GM18502 (cell line): ENCODE measurements at regions not wholly inside any gene's neighbourhood (a gene's known extent, or its start where the extent isn't known, plus 50 kb on each side); places are given as distances from the start of the nearest gene placed in this dataset.

ENCODE experiments used
- ATAC-seq: cut with Tn5 transposase; IDR thresholded peaks from one replicate; pipeline ENCODE4 v1.9.1; 2021; ENCODE audit warnings: mild to moderate bottlenecking; ENCODE audit not compliant: unreplicated experiment, poor library complexity

DNA sequence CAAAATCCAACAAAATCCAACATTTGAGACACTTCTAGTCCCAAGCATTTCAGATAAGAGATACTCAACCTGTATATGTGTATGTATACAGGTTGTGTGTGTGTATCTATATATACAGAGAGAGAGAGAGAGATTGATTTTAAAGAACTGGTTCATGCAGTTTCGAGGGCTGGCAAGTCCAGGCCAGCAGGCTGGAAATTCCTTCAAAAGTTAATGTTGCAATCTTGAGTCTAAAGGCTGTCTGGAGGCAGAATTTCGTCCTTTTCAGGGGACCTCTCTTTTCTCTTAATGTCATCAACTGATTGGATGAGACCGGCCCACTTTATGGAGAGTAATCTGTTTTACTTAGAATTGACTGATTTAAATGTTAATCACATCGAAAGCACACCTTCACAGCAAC is 199.6 kb upstream of the IL12A start:
- ATAC-seq: no peak

DNA sequence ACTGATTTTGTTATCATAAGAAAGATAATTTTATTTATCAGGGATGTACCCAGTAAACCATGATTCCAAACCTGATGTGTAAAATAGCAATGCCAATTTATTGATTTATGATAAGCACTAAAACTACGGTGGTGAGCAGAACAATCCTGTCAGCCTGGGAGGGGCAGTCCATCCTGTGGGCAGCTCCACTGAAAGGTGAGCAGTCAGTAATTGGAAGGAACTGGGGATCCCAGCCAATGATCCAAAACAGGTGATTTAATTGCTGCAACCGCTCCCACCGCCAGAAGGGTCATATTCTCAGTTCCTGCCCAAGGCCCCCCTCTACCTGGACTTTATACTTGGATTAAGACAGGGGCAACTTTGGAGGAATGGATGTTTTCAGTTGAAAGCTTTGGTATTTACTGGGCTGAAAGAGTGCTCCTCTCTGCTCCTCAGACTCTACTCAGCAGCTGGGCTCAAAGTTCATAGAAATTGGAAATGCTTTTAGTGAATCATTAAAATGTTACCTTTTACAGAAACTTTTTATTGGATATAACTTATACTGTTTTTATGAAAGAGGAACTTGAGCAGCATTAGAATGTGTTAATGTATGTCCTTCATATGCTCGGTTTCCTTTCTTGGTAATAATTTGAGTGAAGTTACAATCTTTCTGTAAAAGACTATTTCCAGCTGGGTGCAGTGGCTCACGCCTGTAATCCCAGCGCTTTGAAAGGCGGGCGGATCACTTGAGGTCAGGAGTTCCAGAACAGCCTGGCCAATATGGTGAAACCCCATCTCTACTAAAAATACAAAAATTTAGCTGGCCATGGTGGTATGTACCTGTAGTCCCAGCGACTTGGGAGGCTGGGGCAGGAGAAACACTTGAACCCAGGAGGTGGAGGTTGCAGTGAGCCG is 198.6 kb upstream of the IL12A start:
- no peak for ATAC-seq

DNA sequence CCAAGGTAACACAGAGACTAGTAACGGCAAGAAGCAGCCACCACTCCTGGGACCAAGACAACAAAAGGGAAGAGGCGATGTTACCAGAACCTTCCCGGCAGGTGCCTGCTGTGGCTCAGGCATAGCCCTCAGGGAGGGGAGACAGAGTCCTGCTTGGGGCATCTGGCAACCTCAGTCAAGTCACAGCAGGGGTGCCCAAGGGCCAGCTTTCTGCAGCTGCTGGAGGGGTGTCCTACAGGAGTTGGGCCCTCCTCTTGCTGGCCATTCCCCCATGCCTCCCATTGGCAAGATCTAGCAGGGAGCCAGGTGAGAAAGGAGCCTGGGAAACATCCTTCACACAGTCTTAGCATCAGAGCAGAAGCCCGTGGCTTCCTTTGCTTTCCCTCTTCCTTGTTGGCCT is 197.3 kb upstream of the IL12A start:
- ATAC-seq: no peak

- no peak for ATAC-seq
Measured at GRCh38 chr3:159792070-159792469, 196.6 kb upstream of the IL12A start.

DNA sequence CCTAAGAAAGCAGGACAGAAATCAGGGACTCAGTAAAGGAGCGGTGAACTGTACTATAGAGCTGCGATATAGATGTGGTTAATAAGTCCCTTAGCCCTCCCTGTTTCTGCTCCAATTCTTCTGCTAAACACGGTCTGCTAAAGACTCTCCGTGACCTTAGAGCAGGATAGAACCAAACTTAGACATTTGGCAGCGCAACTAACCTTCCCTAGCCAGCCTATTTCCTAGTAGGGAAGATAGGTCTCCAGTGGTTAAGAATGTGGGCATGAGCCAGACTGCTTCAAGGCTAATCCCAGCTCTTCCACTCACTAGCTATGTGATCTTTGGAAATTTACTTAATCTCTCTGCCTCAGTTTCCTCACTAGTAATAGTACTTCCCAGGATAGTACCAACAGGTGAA is 193.6 kb upstream of the IL12A start:
- no peak for ATAC-seq

DNA sequence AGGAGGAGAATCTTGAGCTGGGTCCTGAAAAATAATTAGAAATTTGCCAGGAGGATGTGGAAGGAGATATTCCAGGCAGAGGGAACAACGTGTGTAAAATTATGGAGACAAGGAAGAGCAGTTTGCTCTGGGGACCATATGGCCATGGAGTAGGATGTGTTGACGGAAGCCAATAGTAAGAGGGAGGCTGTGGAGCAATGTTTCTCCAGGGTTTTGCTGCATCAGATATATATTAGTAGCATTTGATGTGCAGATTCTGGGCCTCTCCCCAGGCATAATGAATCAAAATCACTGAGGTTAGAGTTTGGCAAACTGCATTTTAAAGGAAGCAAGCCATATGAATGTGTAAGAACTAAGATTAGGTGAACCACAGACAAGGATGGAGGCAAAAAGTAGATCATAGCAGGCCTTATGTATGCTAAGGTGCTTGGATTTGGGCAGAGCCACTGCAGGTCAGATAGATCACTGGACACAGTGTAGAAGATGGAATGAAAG is 192.9 kb upstream of the IL12A start:
- no peak for ATAC-seq

DNA sequence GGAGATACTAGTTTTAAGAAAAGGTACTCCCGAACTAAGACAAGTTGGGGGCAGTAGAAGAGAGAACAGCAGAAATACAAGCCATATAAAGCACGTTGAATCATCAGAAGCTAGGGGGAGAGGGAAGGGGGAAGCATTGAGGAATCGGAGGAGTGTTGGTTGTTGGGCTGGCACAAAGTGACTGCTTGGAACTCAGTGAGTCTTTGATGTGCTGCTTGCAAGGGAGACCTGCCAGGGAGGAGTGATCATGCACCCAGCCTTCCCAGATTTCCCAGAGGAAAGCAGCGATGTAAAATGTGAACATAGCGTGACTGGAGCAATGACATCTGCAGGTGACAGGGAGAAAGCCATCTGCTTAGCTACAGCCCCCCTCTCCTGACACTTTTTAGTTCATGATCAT is 192.4 kb upstream of the IL12A start:
- ATAC-seq: no peak

DNA sequence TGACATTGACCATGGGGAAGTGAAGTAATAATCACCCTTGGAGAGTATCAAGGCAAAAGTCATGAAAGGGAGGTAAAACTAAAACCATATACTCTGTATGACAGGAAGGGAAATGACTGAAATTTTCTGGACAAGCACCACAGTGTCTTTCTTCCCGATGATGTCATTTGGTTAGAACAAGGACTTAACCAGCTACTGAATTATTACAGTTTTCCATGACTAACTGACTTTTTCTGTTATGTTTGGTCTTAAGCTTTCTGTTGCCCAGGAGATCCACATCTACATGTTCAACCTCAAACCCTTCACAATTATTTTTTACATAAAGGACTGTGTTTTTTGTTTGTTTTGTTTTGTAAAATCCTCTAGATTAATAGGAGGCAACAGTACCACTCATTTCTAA is 191.9 kb upstream of the IL12A start:
- no peak for ATAC-seq

- ATAC-seq: no peak
Measured at GRCh38 chr3:159797771-159798170, 190.9 kb upstream of the IL12A start.

DNA sequence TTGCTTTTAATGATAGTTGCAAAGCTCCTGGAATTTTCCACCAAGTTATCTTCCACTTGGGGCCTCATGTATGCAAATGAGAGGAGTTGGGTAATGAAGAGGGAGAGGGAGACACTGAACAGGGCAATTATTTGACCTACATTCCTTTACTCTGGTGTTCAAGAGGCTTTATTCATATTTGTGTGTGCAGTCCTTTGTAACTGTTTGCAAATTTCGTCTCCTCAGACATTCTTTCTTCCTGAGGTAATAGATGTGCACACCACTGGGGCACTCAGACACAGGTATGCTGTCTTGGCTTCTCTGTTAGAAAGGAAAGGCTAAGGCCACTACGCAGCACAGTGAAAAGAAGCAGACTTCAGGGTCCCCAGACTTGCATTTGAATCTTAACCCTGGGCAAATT is 189.7 kb upstream of the IL12A start:
- no peak for ATAC-seq

DNA sequence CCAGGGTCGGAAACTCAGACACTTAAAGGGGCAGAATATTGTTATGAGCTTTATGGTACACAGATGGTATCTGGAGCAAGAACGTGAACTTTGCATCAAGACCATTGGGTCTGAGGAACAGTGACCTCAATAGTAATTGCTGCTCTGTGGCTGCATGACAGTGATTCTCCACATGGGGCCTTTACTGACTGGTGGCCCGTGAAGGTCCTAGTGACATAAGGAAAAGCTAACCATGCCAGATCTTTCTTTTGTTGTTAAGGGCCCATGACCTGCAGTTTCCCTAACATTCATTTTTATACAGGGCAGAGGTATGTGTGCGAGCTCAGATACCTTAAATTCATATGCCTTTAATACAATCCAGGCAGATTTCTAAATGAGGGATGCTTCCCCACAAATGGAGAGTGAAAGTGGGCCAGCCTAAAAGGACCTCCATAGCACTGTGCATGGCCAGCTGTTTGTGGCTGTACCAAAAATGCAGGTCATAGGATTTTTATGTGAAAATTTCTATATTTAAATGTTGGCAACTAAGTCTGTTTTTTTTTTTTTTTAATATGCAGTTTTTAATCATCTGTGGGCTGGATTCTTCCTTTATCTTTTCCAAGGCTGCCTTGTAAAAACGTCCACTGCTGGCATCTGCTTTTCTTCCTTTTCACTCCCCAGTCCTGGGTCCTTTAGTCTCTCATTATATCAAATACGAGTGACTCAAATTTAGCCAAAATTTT is 188.0 kb upstream of the IL12A start:
- no peak for ATAC-seq

- ATAC-seq: no peak
Measured at GRCh38 chr3:159802864-159803263, 185.8 kb upstream of the IL12A start.

DNA sequence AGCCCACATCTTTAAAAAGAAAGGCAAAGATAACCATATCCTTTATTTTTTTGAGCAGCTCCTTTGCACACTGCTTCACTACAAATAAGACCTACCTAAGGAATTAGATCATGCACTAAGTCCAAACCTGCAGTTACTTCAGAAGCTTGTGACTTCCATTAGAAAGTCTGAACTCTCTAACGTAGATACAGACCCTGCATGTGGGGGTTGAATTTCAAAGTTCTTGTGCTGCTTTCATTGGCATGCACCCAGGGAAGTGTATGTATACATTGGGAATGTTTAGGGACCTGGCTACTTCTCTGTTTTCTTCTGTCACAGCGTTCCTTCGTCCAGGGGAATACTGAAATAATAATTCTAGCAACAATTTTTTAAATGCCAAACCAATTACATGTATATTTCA is 185.2 kb upstream of the IL12A start:
- no peak for ATAC-seq

DNA sequence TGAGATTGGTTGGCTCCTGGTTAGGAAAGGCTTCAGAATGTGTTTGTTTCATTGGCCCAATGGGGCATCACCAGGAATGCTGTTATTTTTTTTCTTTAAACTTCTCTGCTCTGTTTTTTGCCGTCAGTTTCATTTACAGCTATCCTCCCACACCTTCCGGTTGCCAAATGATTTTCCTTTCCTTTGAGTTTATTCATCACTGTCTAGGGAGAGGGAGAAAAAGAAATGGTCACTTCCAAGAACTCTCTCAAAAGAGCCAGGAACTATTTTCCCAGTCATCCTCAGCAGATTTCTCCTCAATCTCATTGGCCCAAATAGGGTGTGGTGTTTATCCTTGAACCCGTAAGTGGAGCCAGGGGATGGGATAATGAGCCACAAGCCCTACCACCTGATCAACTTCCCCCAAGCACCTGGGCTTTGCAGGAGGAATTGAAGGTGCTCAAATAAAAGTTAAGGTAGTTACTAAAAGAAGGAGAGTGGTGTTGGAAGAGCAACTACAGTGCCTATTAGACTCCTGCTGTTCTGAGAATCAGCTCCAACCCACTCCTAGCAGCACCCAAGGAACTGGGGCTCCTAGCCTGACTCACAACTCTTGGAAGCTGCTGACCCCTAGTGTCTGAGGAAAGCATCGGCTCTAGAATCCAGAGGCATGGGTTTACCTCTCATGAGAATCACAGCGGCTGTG is 183.8 kb upstream of the IL12A start:
- peak; percentile 99 for ATAC-seq

DNA sequence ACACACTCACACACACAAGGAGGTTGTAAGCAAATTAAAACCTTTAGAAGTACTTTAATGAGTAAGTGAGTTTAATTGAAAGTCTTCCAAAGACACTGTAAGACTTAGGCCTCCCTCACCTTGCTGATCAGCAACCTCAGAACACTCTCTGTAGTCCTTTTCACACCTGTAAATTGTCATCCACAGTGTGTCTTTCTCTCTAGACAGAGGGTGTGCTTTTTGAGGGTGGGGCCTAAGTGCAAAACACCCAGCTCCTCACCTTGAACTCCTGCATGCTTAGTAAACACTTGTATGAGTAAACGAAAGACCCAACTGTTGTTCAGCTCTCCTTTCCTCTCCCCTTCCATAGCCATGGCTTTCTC is 183.2 kb upstream of the IL12A start:
- ATAC-seq: peak; percentile 19

DNA sequence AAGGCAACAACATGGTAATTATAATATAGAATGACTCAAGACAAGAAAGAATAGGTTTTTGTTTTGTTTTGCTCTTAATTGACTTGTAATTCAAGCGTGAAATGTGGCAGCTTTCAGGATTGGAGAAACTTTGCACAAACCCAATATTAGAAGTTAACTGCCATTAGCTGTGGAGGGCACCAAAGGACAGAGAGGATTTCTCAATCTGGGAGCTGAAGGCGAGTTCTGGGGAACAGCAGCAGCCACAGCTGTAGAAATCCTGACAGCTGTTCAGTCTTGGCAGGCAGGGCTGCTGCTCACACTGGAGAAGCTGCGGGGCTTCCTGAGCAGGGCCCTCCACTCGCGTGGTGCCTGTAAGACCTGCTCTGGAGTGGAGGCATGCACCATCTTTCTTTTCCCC is 182.2 kb upstream of the IL12A start:
- ATAC-seq: no peak

- no peak for ATAC-seq
Measured at GRCh38 chr3:159807137-159808040, 181.2 kb upstream of the IL12A start.

DNA sequence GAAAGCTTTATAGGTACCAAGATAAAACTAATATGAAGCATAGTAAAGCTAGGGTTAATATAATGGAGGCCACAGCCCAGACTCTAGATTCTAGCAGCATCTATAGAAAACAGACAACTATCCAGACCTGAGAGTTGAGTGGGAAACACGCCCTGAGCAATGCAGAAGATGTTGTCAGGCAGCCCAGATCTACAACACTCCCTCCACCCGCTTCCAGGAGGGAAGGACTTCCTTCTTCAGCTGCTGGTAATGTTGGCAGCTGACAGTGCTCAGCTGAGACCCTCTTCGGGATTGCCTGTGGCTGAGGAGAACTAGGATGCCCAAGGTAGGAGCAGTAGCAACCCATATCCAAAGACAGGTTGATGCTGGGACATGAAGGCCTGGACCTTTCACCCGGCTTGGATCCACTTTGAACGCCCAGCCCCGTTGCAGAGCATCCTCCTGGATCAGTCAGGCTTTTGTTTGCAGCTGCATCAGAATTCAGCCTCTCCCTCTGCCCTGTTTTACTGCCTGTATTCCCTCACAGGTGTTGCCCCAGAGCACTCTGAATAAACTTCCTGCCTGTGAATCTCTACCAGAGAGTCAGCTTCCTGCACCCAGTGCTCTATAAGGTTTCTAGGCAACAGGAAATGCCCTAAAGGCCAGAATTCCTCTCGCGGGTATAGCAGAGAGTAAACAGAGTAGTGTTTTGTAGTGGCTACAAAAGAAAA is 174.7 kb upstream of the IL12A start:
- ATAC-seq: no peak

GRCh38 chr3:159816512-159816911 is 172.1 kb upstream of the IL12A start:
- ATAC-seq: no peak
